Stimulated activated naive CD4-positive, alpha-beta T cell treated with Interleukin-2 at 50 U/mL for 16 hours (primary cell): ENCODE measurements at regions not wholly inside any gene's neighbourhood (a gene's known extent, or its start where the extent isn't known, plus 50 kb on each side); places are given as distances from the start of the nearest gene placed in this dataset.
"Not testable (repeated sequence)": the region's sequence is repeated elsewhere in the genome, so short reads cannot be mapped to it uniquely, and the experiment has no call there.

Experiments used
- DNase-seq: peaks from one replicate; lab custom pipeline; 2025; lab: John Stamatoyannopoulos, UW

GRCh38 chr15:66865622-66866611, 163.9 kb downstream of the SMAD6 start:
- DNase-seq, result no peak

GRCh38 chr15:66866656-66867055, 164.6 kb downstream of the SMAD6 start:
- no peak for DNase-seq

GRCh38 chr15:66868918-66869317, 166.9 kb downstream of the SMAD6 start:
- DNase-seq, result no peak

- DNase-seq, result no peak
Measured at GRCh38 chr15:66870880-66871388, 168.9 kb downstream of the SMAD6 start.

- DNase-seq, result no peak
Measured at GRCh38 chr15:66872405-66872804, 170.4 kb downstream of the SMAD6 start.

- not testable (repeated sequence) for DNase-seq
Measured at GRCh38 chr15:66873331-66873730, 171.3 kb downstream of the SMAD6 start.

GRCh38 chr15:66873856-66874255, 171.8 kb downstream of the SMAD6 start:
- no peak for DNase-seq

GRCh38 chr15:66875588-66876420, 173.8 kb downstream of the SMAD6 start:
- no peak for DNase-seq

GRCh38 chr15:66876421-66876730, 174.3 kb downstream of the SMAD6 start:
- no peak for DNase-seq

- DNase-seq, result no peak
Measured at GRCh38 chr15:66876731-66877476, 174.9 kb downstream of the SMAD6 start.

- DNase-seq, result no peak
Measured at GRCh38 chr15:66877477-66878271, 175.6 kb downstream of the SMAD6 start.

GRCh38 chr15:66878761-66879160, 176.7 kb downstream of the SMAD6 start:
- DNase-seq, result no peak

- DNase-seq, result no peak
Measured at GRCh38 chr15:66879531-66880368, 177.7 kb downstream of the SMAD6 start.

- no peak for DNase-seq
Measured at GRCh38 chr15:66880380-66881155, 178.5 kb downstream of the SMAD6 start.

GRCh38 chr15:66881173-66881905, 179.3 kb downstream of the SMAD6 start:
- DNase-seq, result no peak

- no peak for DNase-seq
Measured at GRCh38 chr15:66882251-66883020, 180.4 kb downstream of the SMAD6 start.

- DNase-seq, result no peak
Measured at GRCh38 chr15:66883284-66883911, 181.4 kb downstream of the SMAD6 start.
